HEK293T (cell line): ENCODE measurements at regions not wholly inside any gene's neighbourhood (a gene's known extent, or its start where the extent isn't known, plus 50 kb on each side); places are given as distances from the start of the nearest gene placed in this dataset.

Source experiments
- CTCF ChIA-PET: fragments of 350-600 bp; formaldehyde crosslinking; extraction: SDS; loops from one replicate; lab custom pipeline; 2021; ENCODE audit warnings: antibody characterized with exemption, inconsistent platforms; lab: Yijun Ruan, JAX
- POLR2A ChIA-PET: fragments of 350-600 bp; formaldehyde crosslinking; extraction: SDS; loops from one replicate; lab custom pipeline; 2020; ENCODE audit warnings: antibody characterized with exemption, inconsistent platforms; lab: Yijun Ruan, JAX
- DNase-seq: peaks from one replicate; pipeline ENCODE4 v3.0.0; 2012; ENCODE audit warnings: mixed read lengths; ENCODE audit errors: extremely low spot score
- ARNT ChIP-seq: fragments of 450-650 bp; IDR thresholded peaks from 2 replicates; pipeline ENCODE4 v1.6.1; 2017; ENCODE audit warnings: mild to moderate bottlenecking
- BHLHE40 ChIP-seq: fragments of 450-650 bp; IDR thresholded peaks from 2 replicates; pipeline ENCODE4 v1.6.1; 2016; ENCODE audit warnings: mild to moderate bottlenecking, moderate library complexity, borderline replicate concordance
- CTBP1 ChIP-seq: fragments of 450-650 bp; IDR thresholded peaks from 2 replicates; pipeline ENCODE4 v1.6.1; 2016; ENCODE audit warnings: borderline replicate concordance
- ELF4 ChIP-seq: fragments of 450-650 bp; IDR thresholded peaks from 2 replicates; pipeline ENCODE4 v1.6.1; 2017; ENCODE audit warnings: antibody characterized with exemption
- FOXA1 ChIP-seq: fragments of 450-650 bp; IDR thresholded peaks from 2 replicates; pipeline ENCODE4 v1.6.1; 2016; ENCODE audit warnings: mild to moderate bottlenecking
- FOXK2 ChIP-seq: fragments of 450-650 bp; IDR thresholded peaks from 2 replicates; pipeline ENCODE4 v1.6.1; 2016; ENCODE audit warnings: mild to moderate bottlenecking
- FOXM1 ChIP-seq: fragments of 450-650 bp; IDR thresholded peaks from 2 replicates; pipeline ENCODE4 v1.6.1; 2017; ENCODE audit warnings: mild to moderate bottlenecking, borderline replicate concordance
- HDGF ChIP-seq: fragments of 450-650 bp; IDR thresholded peaks from 2 replicates; pipeline ENCODE4 v1.6.1; 2017; ENCODE audit warnings: antibody characterized with exemption, borderline replicate concordance
- L3MBTL2 ChIP-seq: fragments of 450-650 bp; conservative IDR thresholded peaks from 2 replicates; pipeline ENCODE4 v1.6.1; 2016; ENCODE audit warnings: mild to moderate bottlenecking
- LEF1 ChIP-seq: fragments of 450-650 bp; IDR thresholded peaks from 2 replicates; pipeline ENCODE4 v1.6.1; 2017; ENCODE audit warnings: mild to moderate bottlenecking, borderline replicate concordance
- NFRKB ChIP-seq: fragments of 450-650 bp; IDR thresholded peaks from 2 replicates; pipeline ENCODE4 v1.6.1; 2016; ENCODE audit warnings: mild to moderate bottlenecking, moderate library complexity
- SP1 ChIP-seq: fragments of 450-650 bp; IDR thresholded peaks from 2 replicates; pipeline ENCODE4 v1.6.1; 2017
- SUZ12 ChIP-seq: fragments of 450-650 bp; IDR thresholded peaks from 2 replicates; pipeline ENCODE4 v1.6.1; 2016; ENCODE audit warnings: mild to moderate bottlenecking
- TARDBP ChIP-seq: fragments of 450-650 bp; IDR thresholded peaks from 2 replicates; pipeline ENCODE4 v1.6.1; 2016
- ZNF384 ChIP-seq: fragments of 450-650 bp; IDR thresholded peaks from 2 replicates; pipeline ENCODE4 v1.6.1; 2016
- TF ChIP-seq, protein P1 (sequence below): fragments of 450-650 bp; IDR thresholded peaks from 2 replicates; pipeline ENCODE4 v1.6.1; 2016

- POLR2A ChIA-PET = no interaction called here
- TF ChIP-seq FOXK2 = no peak
- no peak for TF ChIP-seq ZNF384
- TF ChIP-seq, protein P1, sequence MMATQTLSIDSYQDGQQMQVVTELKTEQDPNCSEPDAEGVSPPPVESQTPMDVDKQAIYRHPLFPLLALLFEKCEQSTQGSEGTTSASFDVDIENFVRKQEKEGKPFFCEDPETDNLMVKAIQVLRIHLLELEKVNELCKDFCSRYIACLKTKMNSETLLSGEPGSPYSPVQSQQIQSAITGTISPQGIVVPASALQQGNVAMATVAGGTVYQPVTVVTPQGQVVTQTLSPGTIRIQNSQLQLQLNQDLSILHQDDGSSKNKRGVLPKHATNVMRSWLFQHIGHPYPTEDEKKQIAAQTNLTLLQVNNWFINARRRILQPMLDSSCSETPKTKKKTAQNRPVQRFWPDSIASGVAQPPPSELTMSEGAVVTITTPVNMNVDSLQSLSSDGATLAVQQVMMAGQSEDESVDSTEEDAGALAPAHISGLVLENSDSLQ = no peak
- no peak for TF ChIP-seq L3MBTL2
- no peak for TF ChIP-seq HDGF
- TF ChIP-seq FOXM1 = no peak
- CTCF ChIA-PET = no interaction called here
- DNase-seq = no peak
These were observed 170.9 kb upstream of the KLF3 start for GRCh38 chr4:38493066-38493465.

DNA sequence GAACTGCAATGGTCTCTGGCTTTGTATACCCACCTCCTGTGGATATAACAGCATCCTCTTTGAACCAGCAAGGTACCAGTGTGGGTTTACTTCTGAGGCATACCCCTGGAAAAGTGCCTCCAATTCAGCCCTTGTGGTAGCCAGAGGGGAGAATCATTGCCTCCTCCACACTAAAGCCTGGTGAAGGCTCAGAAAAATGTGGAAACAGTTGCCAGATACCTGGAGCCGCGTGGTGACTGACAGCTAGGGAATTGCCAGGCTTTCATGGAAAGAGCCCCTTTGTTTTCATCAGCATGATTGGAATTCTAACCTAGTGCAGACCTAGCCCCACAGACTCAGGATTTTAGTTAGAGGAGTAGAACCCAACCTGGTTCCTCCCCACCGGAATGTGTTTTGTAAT is 168.6 kb upstream of the KLF3 start:
- ChIA-PET POLR2A (no interaction called here), CTCF (no interaction called here)
- TF ChIP-seq BHLHE40 (no peak), HDGF (no peak), TARDBP (no peak), ZNF384 (no peak), SP1 (no peak), SUZ12 (no peak), FOXM1 (no peak), LEF1 (no peak), NFRKB (no peak), FOXA1 (no peak), L3MBTL2 (no peak), ELF4 (no peak), CTBP1 (no peak), FOXK2 (no peak), ARNT (no peak)
- TF ChIP-seq, protein P1 = no peak
- DNase-seq = no peak

DNA sequence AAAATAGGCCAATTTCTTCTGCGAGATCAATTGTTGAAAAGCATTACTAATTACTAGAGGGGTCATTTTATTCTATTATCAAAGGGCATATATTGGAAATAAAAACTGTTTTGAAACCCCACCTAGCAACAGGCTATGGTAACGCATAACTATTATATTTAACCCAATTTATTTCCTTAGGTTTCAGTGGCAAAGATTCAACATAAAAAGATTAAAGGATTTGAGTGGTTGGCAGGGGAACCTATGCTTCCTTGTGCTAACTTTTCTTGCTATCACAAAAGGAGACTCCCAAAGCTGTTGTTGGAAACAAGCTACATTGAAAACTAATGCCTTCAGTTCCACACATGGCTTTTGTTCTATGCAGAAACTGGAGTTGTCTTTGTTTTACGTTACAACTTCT is 166.9 kb upstream of the KLF3 start:
- DNase-seq = no peak
- TF ChIP-seq NFRKB (no peak), FOXK2 (no peak), ARNT (no peak), BHLHE40 (no peak), L3MBTL2 (no peak), LEF1 (no peak), ZNF384 (no peak), FOXM1 (no peak), ELF4 (no peak), SP1 (no peak), TARDBP (no peak), FOXA1 (no peak), SUZ12 (no peak), HDGF (no peak), CTBP1 (no peak)
- TF ChIP-seq, protein P1 = no peak
- CTCF ChIA-PET = interaction anchor here (0.6 kb wide), 1 partner anchor 201 kb away, joined by 3 read pairs; no protein-coding TSS in a partner anchor
- POLR2A ChIA-PET = no interaction called here

- no peak for DNase-seq
- POLR2A ChIA-PET = no interaction called here
- no peak for TF ChIP-seq TARDBP
- no peak for TF ChIP-seq FOXM1
- TF ChIP-seq, protein P1 = no peak
- no peak for TF ChIP-seq SUZ12
- no peak for TF ChIP-seq FOXK2
- TF ChIP-seq HDGF = no peak
- no peak for TF ChIP-seq ARNT
- CTCF ChIA-PET = no interaction called here
These were observed 164.9 kb upstream of the KLF3 start for GRCh38 chr4:38499101-38499500.

GRCh38 chr4:38500433-38500832 is 163.6 kb upstream of the KLF3 start:
- DNase-seq = no peak
- ChIA-PET POLR2A (no interaction called here), CTCF (no interaction called here)
- no peak for TF ChIP-seq TARDBP
- TF ChIP-seq, protein P1 = no peak
- no peak for TF ChIP-seq LEF1

GRCh38 chr4:38501698-38502097 is 162.3 kb upstream of the KLF3 start:
- POLR2A ChIA-PET = no interaction called here
- no peak for DNase-seq
- CTCF ChIA-PET = no interaction called here
- TF ChIP-seq, protein P1 = no peak
- TF ChIP-seq SUZ12 (no peak), L3MBTL2 (no peak), ZNF384 (no peak), NFRKB (no peak), ELF4 (no peak), FOXA1 (no peak), CTBP1 (no peak), SP1 (no peak), BHLHE40 (no peak), TARDBP (no peak), FOXK2 (no peak), ARNT (no peak), HDGF (no peak), LEF1 (no peak), FOXM1 (no peak)
